ENCODE measurements at regions not wholly inside any gene's neighbourhood (a gene's known extent, or its start where the extent isn't known, plus 50 kb on each side); places are given as distances from the start of the nearest gene placed in this dataset.
"Not testable (repeated sequence)": the region's sequence is repeated elsewhere in the genome, so short reads cannot be mapped to it uniquely, and the experiment has no call there.

DNA sequence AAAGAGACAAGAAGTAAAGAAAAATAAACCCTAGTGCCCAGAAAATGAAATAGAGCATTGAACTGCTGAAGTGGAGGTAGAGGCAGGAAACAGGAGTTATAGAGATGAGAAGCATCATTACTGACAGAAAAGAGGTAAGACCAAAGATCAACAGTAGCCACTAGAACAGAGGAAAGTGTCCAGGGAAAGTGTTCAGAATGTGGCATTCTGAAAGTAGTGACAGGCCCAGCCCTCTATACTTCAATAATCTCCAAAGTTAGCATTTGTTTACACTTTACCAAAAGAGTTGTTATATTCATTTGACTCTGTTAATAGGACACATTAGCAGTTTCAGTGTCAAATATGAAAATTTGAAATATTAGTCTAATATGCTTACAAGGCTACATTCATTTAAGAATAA, 727.1 kb upstream of the NECTIN3 start:
- no peak for DNase-seq

- no peak for DNase-seq
These were observed 726.5 kb upstream of the NECTIN3 start for GRCh38 chr3:110344897-110345767.

GRCh38 chr3:110349295-110349694, 722.3 kb upstream of the NECTIN3 start:
- no peak for DNase-seq

- no peak for DNase-seq
These were observed 718.6 kb upstream of the NECTIN3 start for GRCh38 chr3:110352841-110353604.

DNA sequence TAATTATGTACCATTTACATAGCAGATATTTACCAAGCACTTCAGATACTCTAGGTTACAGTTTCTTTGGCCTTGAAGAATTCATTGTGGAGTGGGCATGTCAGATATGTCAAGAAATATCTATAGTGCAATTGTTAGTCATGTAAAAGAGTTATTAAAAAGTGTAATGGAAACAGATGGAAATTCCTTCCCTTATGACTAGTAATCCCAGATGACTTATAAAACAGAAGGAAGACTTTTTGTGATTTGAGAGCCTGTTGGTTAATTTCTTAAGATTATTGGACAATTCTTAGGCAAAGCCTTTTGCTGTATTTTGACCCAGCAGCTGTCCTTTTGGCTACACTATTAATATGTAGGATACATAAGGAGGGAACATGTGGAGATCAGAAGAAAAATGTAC, 708.9 kb upstream of the NECTIN3 start:
- no peak for DNase-seq

- DNase-seq = not testable (repeated sequence)
These were observed 704.3 kb upstream of the NECTIN3 start for GRCh38 chr3:110367289-110367688.

- no peak for DNase-seq
These were observed 695.7 kb upstream of the NECTIN3 start for GRCh38 chr3:110375751-110376518.

DNA sequence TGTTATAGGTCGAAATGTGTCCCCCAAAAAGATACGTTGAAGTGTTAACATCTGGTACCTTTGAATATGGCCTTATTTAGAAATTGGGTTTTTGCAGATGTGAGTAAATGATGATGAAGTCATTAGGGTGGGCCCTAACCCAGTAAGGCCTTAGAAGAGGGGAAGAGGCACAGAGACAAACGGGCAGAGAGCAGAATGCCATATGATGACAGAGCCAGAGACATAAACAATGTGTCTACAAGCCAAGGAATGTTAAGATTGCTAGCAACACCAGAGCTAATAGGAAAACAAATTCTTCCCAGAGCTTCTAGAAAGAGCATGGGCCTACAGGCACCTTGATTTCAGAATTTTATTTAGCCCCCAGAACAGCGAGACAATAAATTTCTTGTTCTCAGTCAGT, 693.1 kb upstream of the NECTIN3 start:
- no peak for DNase-seq

- no peak for DNase-seq
These were observed 689.6 kb upstream of the NECTIN3 start for GRCh38 chr3:110381992-110382391.

DNA sequence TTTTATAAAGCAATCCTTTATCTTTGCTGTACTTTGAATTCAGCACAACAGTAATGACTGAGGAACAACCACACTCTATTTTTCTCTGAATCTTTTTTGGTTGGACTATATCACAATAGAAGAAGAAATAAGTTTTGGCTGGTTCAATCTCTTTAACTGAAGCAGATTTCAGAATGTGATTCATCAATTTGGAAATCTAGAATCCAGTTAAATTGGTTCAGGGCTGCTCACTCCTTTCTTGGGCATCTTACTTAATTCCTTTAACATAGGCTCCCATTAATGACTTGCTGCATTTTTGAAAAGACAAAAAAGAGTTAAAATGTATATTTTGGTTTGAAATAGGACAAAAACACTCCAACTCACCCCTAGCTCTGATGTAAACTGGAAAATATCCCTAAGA, 688.3 kb upstream of the NECTIN3 start:
- no peak for DNase-seq

GRCh38 chr3:110384601-110385000, 687.0 kb upstream of the NECTIN3 start:
- DNase-seq = no peak

GRCh38 chr3:110389005-110389404, 682.6 kb upstream of the NECTIN3 start:
- DNase-seq = no peak

GRCh38 chr3:110390372-110390771, 681.2 kb upstream of the NECTIN3 start:
- no peak for DNase-seq

DNA sequence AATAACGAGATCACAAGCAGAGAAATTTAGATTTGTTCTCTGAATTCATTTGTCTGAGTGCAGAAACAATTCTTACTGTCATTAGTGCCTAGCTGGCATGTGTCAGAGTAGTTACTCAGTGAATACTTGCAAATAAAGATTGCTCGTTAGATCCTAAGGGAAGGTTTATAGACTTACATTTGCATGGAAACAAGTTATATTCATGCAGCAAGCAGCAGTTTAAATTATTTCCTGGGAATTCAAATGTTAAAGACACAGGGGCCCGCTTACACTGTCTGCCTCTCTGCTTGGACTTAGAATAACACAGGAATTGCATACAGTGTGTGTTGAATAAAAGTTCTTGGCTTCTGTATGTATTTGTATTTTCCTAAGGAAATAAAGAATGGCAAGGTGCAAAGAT, 680.6 kb upstream of the NECTIN3 start:
- no peak for DNase-seq

GRCh38 chr3:110391640-110392395, 679.8 kb upstream of the NECTIN3 start:
- DNase-seq = no peak

GRCh38 chr3:110393941-110394340, 677.7 kb upstream of the NECTIN3 start:
- DNase-seq = no peak

GRCh38 chr3:110397115-110397514, 674.5 kb upstream of the NECTIN3 start:
- DNase-seq = no peak

GRCh38 chr3:110400315-110400714, 671.3 kb upstream of the NECTIN3 start:
- DNase-seq = no peak

DNA sequence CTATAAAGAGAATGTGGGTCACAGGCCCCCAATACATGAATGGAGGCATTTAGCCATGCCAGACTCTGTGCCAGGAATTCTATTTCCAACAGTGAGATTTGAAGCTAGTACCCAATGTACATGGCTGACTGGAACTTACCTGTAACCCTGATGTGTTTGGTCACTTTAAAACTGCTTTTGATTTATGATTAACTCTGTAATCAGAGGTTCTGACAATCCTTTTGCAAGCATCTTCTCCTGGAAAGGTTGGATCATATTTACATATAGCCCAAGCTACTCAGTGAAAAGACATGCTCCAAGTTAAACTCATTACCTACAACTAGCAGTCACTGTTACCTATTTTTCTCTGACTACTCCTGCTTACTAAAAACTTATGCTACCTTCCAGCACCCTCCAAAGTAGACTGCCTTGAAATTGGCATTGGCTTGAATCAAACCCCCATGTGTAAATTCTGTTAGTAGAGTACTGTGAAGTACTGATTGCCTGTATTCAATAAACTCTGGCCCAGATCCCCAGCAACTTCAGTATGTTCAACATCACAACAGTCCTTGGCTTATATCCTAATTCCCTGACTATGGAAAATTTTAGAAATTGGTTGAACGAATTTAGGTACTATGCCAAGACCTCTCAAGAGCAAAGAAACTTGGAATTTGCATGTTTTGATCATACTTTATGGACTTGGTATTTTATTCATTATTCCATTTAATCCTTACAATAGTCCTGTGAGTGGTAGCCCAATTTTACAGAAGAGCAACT, 665.6 kb upstream of the NECTIN3 start:
- no peak for DNase-seq

DNA sequence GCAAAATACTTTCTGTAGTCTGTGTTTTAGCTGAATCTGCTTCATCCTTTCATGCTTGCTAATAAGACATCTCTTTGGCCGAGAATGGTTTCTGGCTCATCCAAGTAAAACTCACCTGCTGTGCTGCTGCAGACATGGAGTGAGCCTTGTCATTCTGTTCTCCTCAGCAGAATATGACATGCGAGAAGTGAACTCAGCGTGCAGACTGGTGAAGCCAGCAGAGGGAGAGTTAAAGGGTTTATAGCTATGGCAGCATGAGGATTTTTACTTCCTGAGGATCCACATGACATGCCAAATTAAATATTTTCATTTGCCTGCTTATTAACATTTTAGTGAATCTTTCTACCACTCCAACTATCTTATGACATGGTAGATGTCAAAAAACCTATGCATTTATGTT, 658.4 kb upstream of the NECTIN3 start:
- no peak for DNase-seq

GRCh38 chr3:110413807-110414748, 657.5 kb upstream of the NECTIN3 start:
- DNase-seq = no peak

Data from bone marrow (tissue), 2 donors.